GM12878 (cell line): ENCODE measurements at regions not wholly inside any gene's neighbourhood (a gene's known extent, or its start where the extent isn't known, plus 50 kb on each side); places are given as distances from the start of the nearest gene placed in this dataset.

Experiments used
- ATAC-seq: fragments of 200-7000 bp; cut with Tn5 transposase; 3 replicates; pipeline ENCODE4 v1.9.1; 2020; ENCODE audit warnings: mild to moderate bottlenecking, moderate library complexity
- BruUV-seq: library from RNA; stranded (reverse); fragments of 400-500 nt; replicated peaks from 2 replicates; lab custom pipeline; 2021; lab: Mats Ljungman, UMichigan
- CTCF ChIA-PET: fragments of 300-600 bp; sonication (Branson Sonifier 250); formaldehyde crosslinking; extraction: SDS; loops from one replicate; lab custom pipeline; 2021; ENCODE audit warnings: inconsistent platforms; lab: Yijun Ruan, JAX
- POLR2A ChIA-PET: fragments of 350-600 bp; formaldehyde crosslinking; extraction: SDS; loops from one replicate; lab custom pipeline; 2021; ENCODE audit warnings: inconsistent platforms; lab: Charles Lee
- RAD21 ChIA-PET: fragments of 300-600 bp; sonication (Branson Sonifier 250); formaldehyde crosslinking; loops from one replicate; lab custom pipeline; 2023; ENCODE audit warnings: antibody characterized with exemption; ENCODE audit not compliant: unreplicated experiment; lab: Charles Lee
- SMC1A ChIA-PET: fragments of 300-600 bp; sonication (Branson Sonifier 250); formaldehyde crosslinking; loops from one replicate; lab custom pipeline; 2023; ENCODE audit not compliant: unreplicated experiment, uncharacterized antibody; lab: Charles Lee
- DNase-seq: peaks from one replicate; pipeline ENCODE4 v3.0.0-alpha.2; 2011; ENCODE audit warnings: low read depth, low spot score
- FAIRE-seq: peaks from 3 replicates; lab custom pipeline; 2011; peaks lifted over from hg19 to GRCh38; lab: Jason Lieb, UNC
- H2AFZ ChIP-seq: 2 replicates; pipeline ENCODE4 v1.6.0; 2011; ENCODE audit warnings: low read depth, low read length, control low read depth; ENCODE audit not compliant: control insufficient read depth
- H3K27ac ChIP-seq: 2 replicates; pipeline ENCODE4 v1.5.1; 2011; ENCODE audit warnings: control low read depth; ENCODE audit not compliant: control insufficient read depth, insufficient read depth
- H3K27me3 ChIP-seq, 2 experiments: replicated peaks in 1 of 2; 2 replicates each; pipeline versions ENCODE4 v1.6.0 to v1.6.1; 2011; ENCODE audit warnings: low read length in 1 of 2; ENCODE audit not compliant: control insufficient read depth in 2 of 2, insufficient read depth in 2 of 2
- H3K36me3 ChIP-seq, 2 experiments: 2 replicates each; pipeline ENCODE4 v1.5.1; 2011; ENCODE audit warnings: low read length in 1 of 2; ENCODE audit not compliant: control insufficient read depth in 2 of 2, insufficient read depth in 2 of 2
- H3K4me1 ChIP-seq: 2 replicates; pipeline ENCODE4 v1.6.1; 2011; ENCODE audit warnings: mild to moderate bottlenecking, low read length, moderate library complexity, mixed read lengths; ENCODE audit not compliant: control insufficient read depth, insufficient read depth
- H3K4me2 ChIP-seq: 2 replicates; pipeline ENCODE4 v1.6.0; 2011; ENCODE audit warnings: control low read depth; ENCODE audit not compliant: control insufficient read depth, insufficient read depth
- H3K4me3 ChIP-seq: fragments of 200-600 bp; sonication (generic); 2 replicates; pipeline ENCODE4 v1.5.1; 2016
- H3K79me2 ChIP-seq: 2 replicates; pipeline ENCODE4 v1.6.0; 2011; ENCODE audit warnings: low read length; ENCODE audit not compliant: control insufficient read depth, insufficient read depth
- H3K9ac ChIP-seq: 2 replicates; pipeline ENCODE4 v1.8.0; 2011; ENCODE audit warnings: low read length, control low read depth, mixed read lengths; ENCODE audit not compliant: control insufficient read depth, insufficient read depth
- H3K9me3 ChIP-seq: replicated peaks from 3 replicates; pipeline ENCODE4 v1.5.1; 2011; ENCODE audit warnings: mild to moderate bottlenecking, low read length; ENCODE audit not compliant: control insufficient read depth, insufficient read depth
- H4K20me1 ChIP-seq: 2 replicates; pipeline ENCODE4 v1.6.0; 2011; ENCODE audit not compliant: control insufficient read depth, insufficient read depth
- MEF2A ChIP-seq: IDR thresholded peaks from 2 replicates; pipeline ENCODE4 v1.6.1; 2011; ENCODE audit warnings: low read depth, mild to moderate bottlenecking, low read length, moderate library complexity; ENCODE audit not compliant: insufficient read depth
- PAX5 ChIP-seq: IDR thresholded peaks from 2 replicates; pipeline ENCODE4 v1.6.1; 2011; ENCODE audit warnings: low read depth, low read length, borderline replicate concordance
- PAX8 ChIP-seq: fragments of 450-650 bp; IDR thresholded peaks from 2 replicates; pipeline ENCODE4 v1.6.1; 2017; ENCODE audit warnings: mild to moderate bottlenecking, moderate library complexity
- PRDM15 ChIP-seq: fragments of 450-650 bp; formaldehyde crosslinking; IDR thresholded peaks from 2 replicates; pipeline ENCODE4 v1.4.0; 2020; ENCODE audit warnings: mild to moderate bottlenecking, moderate library complexity
- RAD51 ChIP-seq: fragments of 450-650 bp; IDR thresholded peaks from 2 replicates; pipeline ENCODE4 v1.6.1; 2016; ENCODE audit warnings: moderate library complexity, mild to moderate bottlenecking, inconsistent platforms
- REST ChIP-seq: IDR thresholded peaks from 2 replicates; pipeline ENCODE4 v1.6.1; 2012; ENCODE audit warnings: mild to moderate bottlenecking, low read depth, low read length
- RUNX3 ChIP-seq: IDR thresholded peaks from 2 replicates; pipeline ENCODE4 v1.6.1; 2012; ENCODE audit warnings: low read length, inconsistent platforms
- SREBF1 ChIP-seq: IDR thresholded peaks from 2 replicates; pipeline ENCODE4 v1.6.1; 2012; ENCODE audit warnings: mild to moderate bottlenecking, low read length
- YY1 ChIP-seq: IDR thresholded peaks from 2 replicates; pipeline ENCODE4 v1.6.1; 2011; ENCODE audit warnings: low read depth, mild to moderate bottlenecking, low read length
- WGBS: methylation state at CpG from one replicate; pipeline ENCODE4 v1.1.6; 2016; ENCODE audit warnings: low lambda C conversion rate; ENCODE audit not compliant: insufficient replicate concordance, insufficient coverage; ENCODE audit errors: missing lambda C conversion rate; 5-methylcytosine and 5-hydroxymethylcytosine counted together
- in situ Hi-C: fragments of 300-500 bp; cut with MboI; formaldehyde crosslinking; loops from 9 replicates; pipeline ENCODE4 v1.14.3; 2018; ENCODE audit warnings: mixed read lengths
- intact Hi-C: fragments of 100-400 bp; cut with micrococcal nuclease; formaldehyde crosslinking; loops from one replicate; pipeline ENCODE4 v1.14.2; 2022; ENCODE audit not compliant: unreplicated experiment

- WGBS, result 95% methylated on average over 4 of the region's 4 CpGs
- RAD21 ChIA-PET, result interaction anchor here (0.6 kb wide), 1 partner anchor 18 kb away, joined by 3 read pairs; no protein-coding TSS in a partner anchor
- no peak for DNase-seq
- POLR2A ChIA-PET, result no interaction called here
- Histone ChIP-seq H3K4me2 (no peak overlapping the region), H3K4me1 (peaks cover 11% of the 10 kb centered on the region), H3K4me3 (no peak overlapping the region), H2AFZ (no peak overlapping the region), H3K9ac (no peak overlapping the region), H3K27ac (no peak overlapping the region), H3K79me2 (no peaks in the 10 kb centered on the region), H4K20me1 (no peaks in the 10 kb centered on the region), H3K27me3 (no peaks in the 10 kb centered on the region), H3K36me3 (no peaks in the 10 kb centered on the region), H3K9me3 (no peaks in the 10 kb centered on the region)
- intact Hi-C loops (no loop called here), in situ Hi-C loops (no loop called here)
- FAIRE-seq, result no peak
- TF ChIP-seq PRDM15, result no peak
- TF ChIP-seq RAD51, result no peak
- no TSS peak for BruUV-seq
- CTCF ChIA-PET, result interaction anchor here (1.0 kb wide), 1 partner anchor 17 kb away, joined by 4 read pairs; no protein-coding TSS in a partner anchor
- SMC1A ChIA-PET, result no interaction called here
- no peak for ATAC-seq
Observed at GRCh38 chr13:99639126-99639525, 137.9 kb downstream of the TM9SF2 start.

- WGBS, result 0% methylated on average over 7 of the region's 7 CpGs
- ChIA-PET SMC1A (interaction anchor here (1.1 kb wide), 1 partner anchor 66 kb away, joined by 4 read pairs; no protein-coding TSS in a partner anchor), POLR2A (no interaction called here), CTCF (no interaction called here), RAD21 (no interaction called here)
- H3K27ac ChIP-seq, result no peak overlapping the region
- no peak for DNase-seq
- H3K79me2 ChIP-seq, result no peaks in the 10 kb centered on the region
- intact Hi-C loops (no loop called here), in situ Hi-C loops (no loop called here)
- H3K4me1 ChIP-seq, result peaks cover 11% of the 10 kb centered on the region
- peak overlapping the region; percentile 28 for H3K4me2 ChIP-seq
- no peak for FAIRE-seq
- H4K20me1 ChIP-seq, result no peaks in the 10 kb centered on the region
- no peak overlapping the region for H2AFZ ChIP-seq
- H3K9me3 ChIP-seq, result no peaks in the 10 kb centered on the region; the same call in 2 of the 3 replicates
- no peak overlapping the region for H3K9ac ChIP-seq
- H3K4me3 ChIP-seq, result no peak overlapping the region
- no peaks in the 10 kb centered on the region for H3K36me3 ChIP-seq
- H3K27me3 ChIP-seq, result no peaks in the 10 kb centered on the region
- ATAC-seq, result peak; percentile 74
- no TSS peak for BruUV-seq
- TF ChIP-seq SREBF1 (no peak), REST (no peak), MEF2A (0 out of 2 replicates have a peak, but pooled peaks have one; percentile 26), YY1 (peak; percentile 20; the same call in 1 of the 2 replicates), RUNX3 (peak; percentile 83), PAX5 (0 out of 2 replicates have a peak, but pooled peaks have one; percentile 10), PAX8 (no peak)
Observed at GRCh38 chr13:99636728-99637353, 135.6 kb downstream of the TM9SF2 start.
